Suppressor macrophage treated with lipopolysaccharide for 4 hours (primary cell): ENCODE measurements at regions not wholly inside any gene's neighbourhood (a gene's known extent, or its start where the extent isn't known, plus 50 kb on each side); places are given as distances from the start of the nearest gene placed in this dataset.
"Not testable (repeated sequence)": the region's sequence is repeated elsewhere in the genome, so short reads cannot be mapped to it uniquely, and the experiment has no call there.

Experiments
- DNase-seq: peaks from one replicate; pipeline ENCODE4 v3.0.0-alpha.2; 2020

GRCh38 chr1:157460381-157460780 lies 91.9 kb downstream of the FCRL5 start:
- no peak for DNase-seq

DNA sequence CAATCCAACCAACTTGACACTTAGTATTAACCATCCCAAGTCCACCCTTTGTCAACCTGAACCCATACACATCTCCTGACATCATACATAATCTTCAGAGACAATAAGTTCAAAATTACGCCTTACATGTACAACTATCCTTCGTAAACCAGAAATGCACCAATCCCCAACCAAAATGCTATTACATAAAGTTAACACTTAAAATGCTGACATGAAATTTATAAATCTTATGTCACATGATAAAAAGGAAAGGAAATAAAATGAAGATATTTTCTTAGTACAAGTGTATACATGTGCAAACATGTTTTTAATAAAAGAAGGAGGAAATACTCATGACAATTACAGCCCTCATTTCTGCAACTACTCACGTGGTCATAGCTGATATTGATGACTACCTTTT lies 95.0 kb downstream of the FCRL5 start:
- DNase-seq = no peak

- DNase-seq = no peak
Measured at GRCh38 chr1:157455318-157455717, 97.0 kb downstream of the FCRL5 start.

DNA sequence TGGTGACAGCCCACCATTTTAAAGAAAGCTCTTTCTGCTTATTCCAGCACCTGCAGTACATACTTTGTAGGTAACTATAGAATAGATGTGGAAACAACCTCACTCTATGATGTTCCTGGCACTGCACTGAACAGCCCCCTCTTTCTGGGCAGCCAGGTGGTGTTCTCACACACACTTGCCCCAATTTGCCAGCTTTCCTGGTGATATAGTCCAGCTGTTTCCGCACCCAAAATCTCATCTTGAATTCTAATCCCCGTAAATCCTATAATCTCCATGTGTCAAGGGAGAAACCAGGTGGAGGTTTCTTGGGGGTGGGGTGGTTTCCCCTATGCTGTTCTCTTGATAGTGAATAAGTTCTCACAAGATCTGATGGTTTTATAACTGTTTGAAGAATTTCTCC lies 102.2 kb downstream of the FCRL5 start:
- DNase-seq = no peak

DNA sequence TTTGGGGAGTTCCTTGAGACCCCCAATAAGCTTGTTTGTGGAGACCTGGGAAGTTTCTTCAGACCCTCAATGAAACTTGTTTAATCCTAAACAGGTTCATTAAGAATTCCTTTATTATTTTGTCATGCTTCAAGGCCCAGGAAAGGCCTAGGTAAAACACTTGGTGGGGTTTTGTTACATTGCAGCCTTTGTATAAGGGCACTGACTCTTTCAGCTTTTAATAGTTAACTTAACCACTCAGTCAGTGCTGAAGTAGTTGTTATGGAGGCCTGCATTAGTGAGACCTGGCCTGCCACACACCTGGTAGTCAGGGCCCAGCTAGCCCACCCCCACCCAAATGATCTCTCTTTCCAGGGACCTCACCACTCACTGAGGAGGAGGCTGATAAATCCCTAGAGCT lies 103.7 kb downstream of the FCRL5 start:
- DNase-seq = no peak

DNA sequence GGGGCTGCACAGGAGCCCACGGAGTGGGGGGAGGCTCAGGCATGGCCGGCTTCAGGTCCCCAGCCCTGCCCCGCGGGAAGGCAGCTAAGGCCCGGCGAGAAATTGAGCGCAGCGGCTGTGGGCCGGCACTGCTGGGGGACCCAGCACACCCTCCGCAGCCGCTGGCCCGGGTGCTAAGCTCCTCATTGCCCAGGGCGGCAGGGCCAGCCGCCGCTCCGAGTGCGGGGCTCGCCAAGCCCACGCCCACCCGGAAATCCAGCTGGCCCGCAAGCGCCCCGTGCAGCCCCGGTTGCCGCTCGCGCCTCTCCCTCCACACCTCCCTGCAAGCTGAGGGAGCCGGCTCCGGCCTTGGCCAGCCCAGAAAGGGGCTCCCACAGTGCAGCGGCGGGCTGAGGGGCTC lies 106.0 kb downstream of the FCRL5 start:
- DNase-seq = not testable (repeated sequence)

GRCh38 chr1:157445616-157446140 lies 106.6 kb downstream of the FCRL5 start:
- DNase-seq = not testable (repeated sequence)

- no peak for DNase-seq
Measured at GRCh38 chr1:157442065-157442464, 110.2 kb downstream of the FCRL5 start.

DNA sequence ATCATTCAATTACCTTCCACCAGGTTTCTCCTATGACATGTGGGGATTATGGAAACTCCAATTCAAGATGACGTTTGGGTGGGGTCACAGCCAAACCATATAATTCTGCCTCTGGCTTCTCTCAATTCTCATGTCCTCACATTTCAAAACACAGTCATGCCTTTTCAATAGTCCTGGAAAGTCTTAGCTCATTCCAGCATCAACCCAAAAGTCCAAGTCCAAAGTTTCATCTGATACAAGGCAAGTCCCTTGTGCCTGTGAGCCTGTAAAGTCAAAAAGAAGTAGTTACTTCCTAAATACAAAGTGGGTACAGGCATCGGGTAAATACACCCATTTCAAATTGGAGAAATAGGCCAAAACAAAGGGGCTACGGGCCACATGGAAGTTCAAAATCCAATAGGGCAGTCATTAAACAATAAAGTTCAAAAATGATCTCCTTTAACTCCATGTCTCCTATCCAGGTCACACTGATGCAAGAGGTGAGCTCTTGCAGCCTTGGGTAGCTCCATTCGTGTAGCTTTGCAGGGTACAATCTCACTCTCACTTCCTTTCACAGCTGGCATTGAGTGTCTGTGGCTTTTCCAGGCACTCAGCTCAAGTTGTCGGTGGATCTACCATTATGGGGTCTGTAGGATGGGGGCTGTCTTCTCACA lies 112.9 kb downstream of the FCRL5 start:
- DNase-seq = no peak

DNA sequence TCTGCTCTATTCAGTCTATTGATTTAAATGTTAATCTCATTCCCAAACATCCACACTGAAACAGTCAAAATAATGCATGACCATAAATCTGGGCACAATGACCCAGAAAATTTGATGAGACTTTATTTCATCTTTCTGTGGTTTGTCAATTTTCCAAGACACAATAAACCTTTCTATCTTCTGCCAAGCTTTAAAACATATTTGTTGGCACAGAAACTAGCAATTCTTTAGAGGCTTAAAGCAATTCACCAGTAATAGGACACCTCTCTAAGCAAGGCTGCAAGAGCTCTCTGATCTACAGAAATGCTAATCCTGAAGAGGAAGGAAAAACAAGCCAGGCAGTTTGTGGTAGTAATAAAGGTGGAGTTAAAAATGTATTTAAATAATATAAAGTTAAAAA lies 113.7 kb downstream of the FCRL5 start:
- no peak for DNase-seq

DNA sequence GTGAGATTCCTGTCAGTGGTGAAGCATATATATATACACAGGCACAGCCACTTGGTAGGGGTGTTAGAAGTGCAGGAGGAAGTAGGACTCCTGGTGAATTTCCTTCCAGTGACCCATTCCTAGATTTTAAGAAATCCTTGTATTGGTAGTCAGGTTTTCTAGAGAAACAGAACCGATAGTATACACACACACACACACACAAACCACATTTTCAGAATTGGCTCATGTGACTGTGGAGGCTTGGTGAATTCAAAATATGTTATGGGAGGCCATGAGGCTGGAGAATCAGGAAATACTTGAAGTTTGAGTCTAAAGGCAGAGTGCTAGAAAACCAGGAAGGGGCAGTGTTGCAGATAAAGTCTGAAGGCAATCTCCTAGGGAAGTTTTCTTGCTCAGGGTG lies 114.2 kb downstream of the FCRL5 start:
- DNase-seq = peak; percentile 55

DNA sequence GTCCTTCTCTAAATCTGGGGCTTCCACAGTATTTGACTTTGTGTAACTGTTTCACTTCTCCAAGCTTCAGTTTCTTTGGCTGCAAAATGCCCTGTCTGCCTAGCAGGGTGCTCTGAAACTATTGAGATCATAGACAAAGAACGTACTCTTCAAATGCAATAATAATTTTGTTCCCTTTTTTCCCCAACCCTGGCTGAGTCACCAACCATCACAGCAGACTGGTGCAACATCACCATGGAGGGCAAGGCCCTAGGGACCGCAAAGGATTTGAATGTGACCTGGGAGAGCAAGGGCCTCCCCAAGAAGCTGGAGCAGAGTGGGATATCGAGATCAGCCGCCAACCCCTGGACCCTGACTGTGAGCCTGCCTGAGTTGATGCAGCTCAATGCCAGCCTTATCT lies 115.0 kb downstream of the FCRL5 start:
- DNase-seq = peak; percentile 92

DNA sequence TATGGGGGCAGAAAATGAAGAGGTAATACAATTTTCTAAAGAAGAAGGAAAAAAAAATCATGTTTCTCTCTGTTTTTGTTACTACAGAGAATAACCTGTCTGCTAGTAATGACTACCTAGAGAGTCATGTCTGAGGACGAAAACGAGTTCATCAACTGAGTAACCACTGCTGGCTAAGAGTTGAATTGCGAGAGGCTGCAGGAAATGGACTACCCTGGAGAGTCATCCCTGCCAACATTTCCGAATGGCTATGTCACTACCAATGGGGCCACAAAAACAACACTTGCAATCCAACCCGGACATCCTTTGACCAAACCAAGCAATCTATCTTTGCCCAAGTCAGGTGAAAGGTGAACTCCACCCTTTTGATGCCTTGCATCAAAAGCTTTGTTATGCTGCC lies 120.6 kb downstream of the FCRL5 start:
- no peak for DNase-seq

GRCh38 chr1:157429601-157430240 lies 122.6 kb downstream of the FCRL5 start:
- DNase-seq = peak; percentile 52

DNA sequence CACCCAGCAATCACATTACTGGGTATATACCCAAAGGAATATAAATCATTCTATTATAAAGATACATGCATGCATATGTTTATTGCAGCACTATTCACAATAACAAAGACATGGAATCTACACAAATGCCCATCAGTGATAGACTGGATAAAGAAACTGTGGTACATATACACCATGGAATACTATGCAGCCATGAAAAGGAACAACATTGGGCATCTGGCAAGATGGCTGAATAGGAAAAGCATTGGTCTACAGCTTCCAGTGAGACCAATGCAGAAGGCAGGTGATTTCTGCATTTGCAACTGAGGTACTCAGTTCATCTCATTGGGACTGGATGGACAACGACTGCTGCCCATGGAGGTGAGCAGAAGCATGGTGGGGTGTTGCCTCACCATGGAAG lies 128.6 kb downstream of the FCRL5 start:
- DNase-seq = not testable (repeated sequence)

DNA sequence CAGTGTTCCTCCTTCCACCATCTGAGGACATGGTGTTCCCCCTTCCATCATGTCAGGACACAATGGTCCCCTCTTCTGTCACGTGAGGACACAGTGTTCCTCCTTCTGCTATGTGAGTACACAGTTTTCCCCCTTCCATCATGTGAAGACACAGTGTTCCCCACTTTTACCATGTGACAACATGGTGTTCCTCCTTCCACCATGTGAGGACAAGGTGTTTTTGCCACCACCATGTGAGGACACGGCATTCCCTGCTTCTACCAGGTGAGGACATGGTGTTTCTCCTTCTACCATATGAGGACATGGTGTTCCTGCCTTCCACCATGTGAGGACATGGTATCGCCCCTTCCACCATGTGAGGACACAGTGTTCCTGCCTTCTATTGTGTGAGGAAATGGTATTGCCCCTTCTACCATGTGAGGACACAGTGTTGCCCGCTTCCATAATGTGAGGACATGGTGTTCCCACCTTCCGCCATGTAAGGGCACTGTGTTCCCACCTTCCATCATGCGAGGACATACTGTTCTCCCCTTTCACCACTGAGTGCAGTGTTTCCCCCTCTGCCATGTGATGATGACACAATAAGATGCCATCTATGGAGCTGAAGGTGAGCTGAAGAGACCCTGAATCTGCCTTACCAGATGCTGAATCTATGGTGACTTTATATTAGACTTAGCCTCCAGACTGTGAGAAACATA lies 132.3 kb downstream of the FCRL5 start:
- DNase-seq = no peak

GRCh38 chr1:157418659-157419058 lies 133.7 kb downstream of the FCRL5 start:
- no peak for DNase-seq

DNA sequence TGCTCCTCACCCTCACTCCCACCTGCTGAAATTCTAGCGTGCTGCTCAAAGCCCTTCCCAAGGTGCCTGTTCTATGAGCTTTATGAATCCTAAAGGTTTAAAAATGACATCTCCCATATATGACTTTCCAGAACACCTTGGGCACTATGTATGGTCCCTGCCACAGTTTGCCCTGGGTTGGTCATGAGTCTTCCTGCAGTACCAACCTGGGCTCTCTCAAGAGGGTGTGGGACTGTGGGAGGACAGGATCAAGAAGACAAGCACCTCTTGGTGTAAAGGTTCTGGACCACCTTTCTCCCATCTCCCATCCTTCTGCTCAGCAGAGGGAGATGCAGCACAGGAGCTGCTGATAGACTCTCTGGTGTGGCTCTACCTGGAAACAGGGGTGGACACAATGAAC lies 134.1 kb downstream of the FCRL5 start:
- no peak for DNase-seq

DNA sequence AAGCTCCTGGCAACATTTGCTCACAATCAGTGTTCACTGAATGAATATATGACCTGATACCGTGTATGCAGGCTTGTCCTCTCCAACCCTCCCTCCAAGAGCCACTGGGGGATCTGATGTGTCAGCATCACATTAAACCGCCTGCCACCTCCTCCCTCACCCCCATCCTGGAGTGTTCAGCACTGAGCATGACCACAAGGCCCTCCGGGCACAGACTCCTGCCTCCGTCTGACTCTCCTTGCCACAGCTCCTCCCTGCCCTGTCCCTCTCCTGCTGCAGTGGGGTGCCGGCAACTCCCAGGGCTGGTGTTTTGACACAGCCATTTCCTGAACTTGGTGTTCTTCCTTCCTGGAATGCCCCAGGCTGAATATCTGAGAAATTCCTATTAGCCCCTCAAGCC lies 136.7 kb downstream of the FCRL5 start:
- no peak for DNase-seq

DNA sequence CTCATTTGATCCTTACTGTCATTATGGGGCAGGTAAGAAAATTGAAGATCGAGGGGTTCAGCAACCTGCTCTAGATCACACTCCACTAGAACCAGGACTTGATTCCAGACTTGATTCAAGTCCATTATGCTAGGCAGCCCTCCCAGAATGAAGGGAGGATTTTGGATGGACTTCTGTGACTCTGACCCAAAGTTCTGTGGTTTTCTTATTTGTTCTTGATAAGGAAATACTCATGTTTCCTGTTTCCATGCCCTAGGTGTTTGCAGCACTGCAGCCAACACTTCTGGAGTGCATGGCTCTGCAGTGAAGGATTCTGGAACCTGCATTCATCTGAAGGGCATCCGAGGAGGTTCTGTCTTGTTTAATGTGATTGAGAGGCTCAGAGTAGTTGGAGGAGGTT lies 140.0 kb downstream of the FCRL5 start:
- no peak for DNase-seq

- DNase-seq = no peak
Measured at GRCh38 chr1:157411769-157412168, 140.5 kb downstream of the FCRL5 start.

DNA sequence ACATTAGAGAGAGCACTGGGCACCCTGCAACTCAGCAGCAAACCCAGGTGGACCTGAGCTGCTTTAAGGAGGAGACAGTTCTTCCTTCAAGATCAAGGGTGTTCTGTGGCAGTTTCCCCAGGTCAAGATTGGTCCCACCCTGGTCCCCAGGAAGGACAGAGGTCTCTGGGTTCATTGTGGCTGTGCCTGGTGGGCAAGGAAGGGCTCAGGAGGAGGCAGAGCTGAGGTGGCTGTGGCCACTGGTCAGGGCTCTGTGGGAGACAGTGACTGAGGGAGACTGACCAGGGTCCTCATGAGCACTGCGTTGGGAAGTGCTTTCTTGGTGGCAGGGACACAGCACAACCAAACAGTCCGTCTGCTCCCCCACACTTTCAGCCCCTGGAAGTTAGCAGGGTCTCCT lies 141.3 kb downstream of the FCRL5 start:
- DNase-seq = no peak

- DNase-seq = no peak
Measured at GRCh38 chr1:157410457-157410856, 141.9 kb downstream of the FCRL5 start.

- no peak for DNase-seq
Measured at GRCh38 chr1:157409927-157410326, 142.4 kb downstream of the FCRL5 start.
